ENCODE measurements at regions not wholly inside any gene's neighbourhood (a gene's known extent, or its start where the extent isn't known, plus 50 kb on each side); places are given as distances from the start of the nearest gene placed in this dataset.

DNA sequence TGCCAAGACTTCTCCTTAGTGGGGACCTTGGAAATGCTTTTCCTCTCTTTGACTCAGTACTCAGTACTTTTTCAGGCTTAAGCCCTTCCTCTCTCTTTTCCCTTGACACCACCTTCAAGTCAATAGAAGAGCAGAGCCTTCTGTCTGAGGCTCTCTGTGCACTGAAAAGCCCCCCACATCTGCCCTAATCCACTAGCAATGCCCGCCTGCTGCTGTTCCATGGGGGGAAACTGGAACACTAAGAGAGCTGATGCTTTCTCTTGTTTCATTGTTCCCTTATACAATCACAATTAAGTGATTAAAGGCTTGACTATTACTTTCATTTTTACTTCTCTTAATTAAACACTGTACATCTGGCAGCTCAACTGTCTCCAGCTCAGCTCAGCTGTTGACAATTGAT is 254.5 kb downstream of the SLITRK6 start:
- Histone ChIP-seq H3K9me3 (ENCODE audit: control insufficient read depth in 2 of 2, insufficient read depth in 1 of 2, low read length in 1 of 2) (peaks cover 0 to 4% of the 10 kb centered on the region in 2 donors), H3K4me3 (ENCODE audit: low read length in 2 of 2) (no peak overlapping the region), H3K4me1 (ENCODE audit: control insufficient read depth in 2 of 2, insufficient read depth in 2 of 2, low read length in 2 of 2) (peaks cover 2 to 3% of the 10 kb centered on the region in 2 donors), H3K27me3 (ENCODE audit: control insufficient read depth in 2 of 2, insufficient read depth in 1 of 2, low read length in 1 of 2) (no peaks in the 10 kb centered on the region), H3K27ac (ENCODE audit: low read depth in 1 of 2, low read length in 1 of 2) (no peak overlapping the region), H3K36me3 (ENCODE audit: control insufficient read depth in 2 of 2, insufficient read depth in 2 of 2, low read length in 1 of 2) (no peaks in the 10 kb centered on the region)
- no peak for DNase-seq (ENCODE audit: low read depth in 6 of 9, low spot score in 9 of 9)
- WGBS = 97% methylated on average over 1 of the region's 1 CpG

DNA sequence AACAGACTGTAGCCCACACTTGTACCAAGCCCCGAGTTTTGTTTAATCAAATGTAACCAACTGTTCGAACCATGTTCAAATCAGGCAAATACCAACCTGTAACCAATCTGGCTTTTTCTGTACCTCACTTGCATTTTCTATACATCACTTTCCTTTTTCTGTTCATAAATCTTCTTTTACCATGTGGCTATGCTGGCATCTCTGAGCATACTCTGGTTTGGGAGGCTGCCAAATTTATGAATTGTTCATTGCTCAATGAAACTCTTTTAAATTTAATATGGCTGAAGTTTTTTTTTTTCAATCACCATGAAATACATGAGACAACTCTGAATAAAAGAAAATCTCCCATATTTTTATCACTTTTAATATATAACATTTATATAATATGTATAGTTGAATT is 256.1 kb downstream of the SLITRK6 start:
- H3K4me1 ChIP-seq (ENCODE audit: control insufficient read depth in 2 of 2, insufficient read depth in 2 of 2, low read length in 2 of 2) = peaks cover 2 to 3% of the 10 kb centered on the region in 2 donors
- no peak overlapping the region for H3K27ac ChIP-seq (ENCODE audit: low read depth in 1 of 2, low read length in 1 of 2)
- no peaks in the 10 kb centered on the region for H3K27me3 ChIP-seq (ENCODE audit: control insufficient read depth in 2 of 2, insufficient read depth in 1 of 2, low read length in 1 of 2)
- no peak overlapping the region for H3K4me3 ChIP-seq (ENCODE audit: low read length in 2 of 2)
- no peak for DNase-seq (ENCODE audit: low read depth in 6 of 9, low spot score in 9 of 9)
- peaks cover 0 to 2% of the 10 kb centered on the region in 2 donors for H3K9me3 ChIP-seq (ENCODE audit: control insufficient read depth in 2 of 2, insufficient read depth in 1 of 2, low read length in 1 of 2)
- 21% methylated on average over 2 of the region's 2 CpGs for WGBS
- H3K36me3 ChIP-seq (ENCODE audit: control insufficient read depth in 2 of 2, insufficient read depth in 2 of 2, low read length in 1 of 2) = no peaks in the 10 kb centered on the region

DNA sequence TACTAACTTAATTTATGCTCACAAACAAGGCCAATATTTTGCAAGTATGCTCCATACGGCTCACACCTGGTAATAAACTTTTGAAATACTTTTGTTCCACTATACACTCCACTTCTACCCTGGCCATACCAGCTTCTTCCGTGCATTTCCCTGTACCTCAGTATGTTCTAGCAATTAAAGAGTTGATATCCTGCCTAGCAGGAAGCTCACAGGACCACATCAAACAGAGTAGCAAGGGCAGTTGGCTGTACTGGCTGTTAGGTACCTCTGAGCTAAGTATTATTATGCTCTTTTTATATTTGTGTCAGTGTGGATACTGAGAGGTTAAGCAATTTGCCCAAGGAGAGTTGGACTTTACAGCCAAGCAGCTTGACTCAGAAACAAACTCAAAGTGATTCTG is 257.7 kb downstream of the SLITRK6 start:
- 10% methylated on average over 2 of the region's 2 CpGs for WGBS
- H3K4me3 ChIP-seq (ENCODE audit: low read length in 2 of 2) = no peak overlapping the region
- DNase-seq (ENCODE audit: low read depth in 6 of 9, low spot score in 9 of 9) = peak in 6 of 9 donors; percentile 2 to 56 (median 8)

DNA sequence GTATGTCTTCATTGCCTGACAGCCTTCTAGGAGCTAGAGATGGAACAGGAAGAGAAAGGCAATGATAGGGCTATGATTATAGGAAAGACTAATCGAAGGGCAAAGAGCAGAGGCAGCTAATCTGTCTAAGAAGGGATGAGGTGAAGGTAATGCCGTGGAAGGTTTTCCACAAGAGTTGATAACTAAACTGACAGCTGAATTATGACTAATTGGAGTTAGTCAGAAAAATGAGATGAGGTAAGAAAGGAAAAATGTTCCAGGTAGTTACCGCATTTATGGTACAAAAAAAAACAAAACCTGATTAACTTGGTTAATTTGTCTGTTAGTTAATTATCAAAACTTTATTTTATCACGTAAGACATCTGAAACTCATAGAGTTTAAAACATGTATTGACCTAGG is 260.3 kb downstream of the SLITRK6 start:
- Histone ChIP-seq H3K4me3 (ENCODE audit: low read length in 2 of 2) (no peak overlapping the region), H3K27me3 (ENCODE audit: control insufficient read depth in 2 of 2, insufficient read depth in 1 of 2, low read length in 1 of 2) (no peaks in the 10 kb centered on the region), H3K9me3 (ENCODE audit: control insufficient read depth in 2 of 2, insufficient read depth in 1 of 2, low read length in 1 of 2) (no peaks in the 10 kb centered on the region), H3K4me1 (ENCODE audit: control insufficient read depth in 2 of 2, insufficient read depth in 2 of 2, low read length in 2 of 2) (peaks cover 2 to 3% of the 10 kb centered on the region in 2 donors), H3K27ac (ENCODE audit: low read depth in 1 of 2, low read length in 1 of 2) (no peak overlapping the region), H3K36me3 (ENCODE audit: control insufficient read depth in 2 of 2, insufficient read depth in 2 of 2, low read length in 1 of 2) (no peaks in the 10 kb centered on the region)
- no peak for DNase-seq (ENCODE audit: low read depth in 6 of 9, low spot score in 9 of 9)
- 96% methylated on average over 4 of the region's 4 CpGs for WGBS

More for the DNA sequence above, 257.7 kb downstream of the SLITRK6 start:
- Histone ChIP-seq H3K9me3 (ENCODE audit: control insufficient read depth in 2 of 2, insufficient read depth in 1 of 2, low read length in 1 of 2) (no peaks in the 10 kb centered on the region), H3K27me3 (ENCODE audit: control insufficient read depth in 2 of 2, insufficient read depth in 1 of 2, low read length in 1 of 2) (no peaks in the 10 kb centered on the region), H3K27ac (ENCODE audit: low read depth in 1 of 2, low read length in 1 of 2) (peak overlapping the region in 1 of 2 donors; percentile 14), H3K4me1 (ENCODE audit: control insufficient read depth in 2 of 2, insufficient read depth in 2 of 2, low read length in 2 of 2) (peaks cover 2 to 3% of the 10 kb centered on the region in 2 donors), H3K36me3 (ENCODE audit: control insufficient read depth in 2 of 2, insufficient read depth in 2 of 2, low read length in 1 of 2) (no peaks in the 10 kb centered on the region)

DNA sequence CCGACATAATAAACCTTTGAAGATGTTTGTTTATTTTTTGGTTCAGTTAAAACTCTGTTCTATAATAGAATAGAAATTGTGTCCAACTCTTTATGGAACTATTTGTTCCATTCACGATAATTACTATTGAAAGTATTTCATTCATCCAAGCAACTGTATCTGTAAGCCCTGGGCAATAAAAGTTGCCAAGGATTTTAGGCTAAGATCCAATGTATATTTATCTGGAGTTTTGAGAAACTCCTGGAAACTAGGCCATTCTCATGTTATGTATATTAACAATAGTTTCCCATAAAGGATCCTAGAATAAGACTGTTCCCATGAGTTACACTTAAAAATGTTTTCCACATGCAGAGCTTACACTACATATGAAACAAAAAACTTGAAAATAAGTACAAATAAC is 261.6 kb downstream of the SLITRK6 start:
- Histone ChIP-seq H3K4me3 (ENCODE audit: low read length in 2 of 2) (no peak overlapping the region), H3K27ac (ENCODE audit: low read depth in 1 of 2, low read length in 1 of 2) (no peak overlapping the region), H3K9me3 (ENCODE audit: control insufficient read depth in 2 of 2, insufficient read depth in 1 of 2, low read length in 1 of 2) (no peaks in the 10 kb centered on the region), H3K27me3 (ENCODE audit: control insufficient read depth in 2 of 2, insufficient read depth in 1 of 2, low read length in 1 of 2) (no peaks in the 10 kb centered on the region), H3K36me3 (ENCODE audit: control insufficient read depth in 2 of 2, insufficient read depth in 2 of 2, low read length in 1 of 2) (no peaks in the 10 kb centered on the region), H3K4me1 (ENCODE audit: control insufficient read depth in 2 of 2, insufficient read depth in 2 of 2, low read length in 2 of 2) (peaks cover 2 to 3% of the 10 kb centered on the region in 2 donors)
- no peak for DNase-seq (ENCODE audit: low read depth in 6 of 9, low spot score in 9 of 9)
- 99% methylated on average over 2 of the region's 2 CpGs for WGBS

DNA sequence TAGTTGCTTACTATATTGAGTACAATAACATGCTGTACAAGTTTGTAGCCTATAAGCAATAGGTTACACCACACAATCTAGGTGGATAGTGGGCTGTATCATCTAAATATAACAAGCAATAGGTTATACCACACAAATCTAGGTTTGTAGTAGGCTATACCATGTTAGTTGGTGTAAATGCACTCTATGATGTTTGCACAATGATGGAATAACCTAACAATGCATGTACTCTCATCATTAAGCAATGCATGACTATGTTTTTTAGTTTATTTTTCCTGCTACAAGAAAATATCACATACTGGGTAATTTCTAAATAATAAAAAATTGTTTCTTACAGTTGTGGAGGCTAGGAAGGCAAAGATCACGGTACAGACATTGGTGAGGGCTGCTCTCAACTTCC is 262.5 kb downstream of the SLITRK6 start:
- H3K27me3 ChIP-seq (ENCODE audit: control insufficient read depth in 2 of 2, insufficient read depth in 1 of 2, low read length in 1 of 2) = no peaks in the 10 kb centered on the region
- H3K27ac ChIP-seq (ENCODE audit: low read depth in 1 of 2, low read length in 1 of 2) = no peak overlapping the region
- WGBS = 95% methylated on average over 1 of the region's 1 CpG
- no peaks in the 10 kb centered on the region for H3K36me3 ChIP-seq (ENCODE audit: control insufficient read depth in 2 of 2, insufficient read depth in 2 of 2, low read length in 1 of 2)
- DNase-seq (ENCODE audit: low read depth in 6 of 9, low spot score in 9 of 9) = no peak
- H3K9me3 ChIP-seq (ENCODE audit: control insufficient read depth in 2 of 2, insufficient read depth in 1 of 2, low read length in 1 of 2) = no peaks in the 10 kb centered on the region
- peaks cover 2 to 3% of the 10 kb centered on the region in 2 donors for H3K4me1 ChIP-seq (ENCODE audit: control insufficient read depth in 2 of 2, insufficient read depth in 2 of 2, low read length in 2 of 2)
- H3K4me3 ChIP-seq (ENCODE audit: low read length in 2 of 2) = no peak overlapping the region

DNA sequence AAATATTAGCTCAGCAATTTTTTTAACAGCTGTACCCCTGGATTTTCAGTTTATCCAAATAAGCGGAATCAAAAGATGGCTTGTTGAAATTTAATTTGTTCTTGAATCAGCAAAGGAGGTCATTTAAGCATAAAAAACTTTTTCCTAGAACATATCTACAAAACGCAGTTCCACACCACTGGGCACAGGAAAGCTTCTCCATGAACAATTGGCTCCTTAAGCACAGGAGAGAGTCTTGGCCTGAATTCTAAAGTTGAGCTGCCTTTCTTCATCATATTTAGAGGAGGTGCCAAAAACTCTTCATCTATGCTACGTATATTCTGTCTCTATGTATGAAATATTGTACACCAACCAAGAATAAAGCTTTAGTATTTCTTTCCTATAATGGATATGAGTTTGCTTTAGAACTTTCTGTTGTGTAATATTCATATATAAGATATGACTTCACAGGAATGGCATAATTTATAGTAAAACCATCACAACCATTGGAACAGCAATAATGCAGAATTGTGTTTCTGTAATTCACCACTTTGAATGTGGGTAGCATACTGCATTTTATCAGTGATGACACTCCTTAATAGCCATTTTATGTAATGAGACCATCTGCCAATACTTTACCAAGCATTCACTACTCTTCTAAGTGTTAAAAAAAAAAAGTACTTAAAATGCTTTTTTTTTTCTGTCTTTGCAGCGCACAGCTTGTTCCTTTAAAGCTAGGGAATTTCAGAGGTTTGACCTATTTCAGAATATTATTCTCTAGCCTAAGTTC is 263.7 kb downstream of the SLITRK6 start:
- Histone ChIP-seq H3K27me3 (ENCODE audit: control insufficient read depth in 2 of 2, insufficient read depth in 1 of 2, low read length in 1 of 2) (no peaks in the 10 kb centered on the region), H3K4me1 (ENCODE audit: control insufficient read depth in 2 of 2, insufficient read depth in 2 of 2, low read length in 2 of 2) (no peaks in the 10 kb centered on the region), H3K4me3 (ENCODE audit: low read length in 2 of 2) (no peak overlapping the region), H3K9me3 (ENCODE audit: control insufficient read depth in 2 of 2, insufficient read depth in 1 of 2, low read length in 1 of 2) (no peaks in the 10 kb centered on the region), H3K36me3 (ENCODE audit: control insufficient read depth in 2 of 2, insufficient read depth in 2 of 2, low read length in 1 of 2) (no peaks in the 10 kb centered on the region), H3K27ac (ENCODE audit: low read depth in 1 of 2, low read length in 1 of 2) (no peak overlapping the region)
- 94% methylated on average over 4 of the region's 4 CpGs for WGBS
- no peak for DNase-seq (ENCODE audit: low read depth in 6 of 9, low spot score in 9 of 9)

DNA sequence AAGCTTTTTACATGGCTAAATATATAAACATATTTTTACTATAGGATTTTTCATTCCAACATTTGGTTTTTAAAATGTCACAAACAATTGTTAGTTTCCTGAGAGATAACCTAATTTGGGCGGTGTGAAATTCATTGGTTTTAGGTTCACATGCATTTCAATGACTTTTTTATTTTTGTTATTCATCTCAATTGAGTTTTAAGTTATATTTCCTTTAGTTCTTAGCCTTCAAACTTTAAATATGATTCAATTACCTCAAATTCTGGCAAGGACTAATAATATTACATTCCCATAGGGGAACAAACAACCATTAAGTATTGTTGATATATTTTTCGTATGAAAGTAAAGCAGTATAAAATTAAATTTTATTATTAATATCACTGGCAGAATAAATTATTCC is 265.3 kb downstream of the SLITRK6 start:
- H3K27ac ChIP-seq (ENCODE audit: low read depth in 1 of 2, low read length in 1 of 2) = no peak overlapping the region
- no peak overlapping the region for H3K4me3 ChIP-seq (ENCODE audit: low read length in 2 of 2)
- 97% methylated on average over 2 of the region's 2 CpGs for WGBS
- no peaks in the 10 kb centered on the region for H3K27me3 ChIP-seq (ENCODE audit: control insufficient read depth in 2 of 2, insufficient read depth in 1 of 2, low read length in 1 of 2)
- no peaks in the 10 kb centered on the region for H3K4me1 ChIP-seq (ENCODE audit: control insufficient read depth in 2 of 2, insufficient read depth in 2 of 2, low read length in 2 of 2)
- no peak for DNase-seq (ENCODE audit: low read depth in 6 of 9, low spot score in 9 of 9)
- no peaks in the 10 kb centered on the region for H3K9me3 ChIP-seq (ENCODE audit: control insufficient read depth in 2 of 2, insufficient read depth in 1 of 2, low read length in 1 of 2)
- no peaks in the 10 kb centered on the region for H3K36me3 ChIP-seq (ENCODE audit: control insufficient read depth in 2 of 2, insufficient read depth in 2 of 2, low read length in 1 of 2)

DNA sequence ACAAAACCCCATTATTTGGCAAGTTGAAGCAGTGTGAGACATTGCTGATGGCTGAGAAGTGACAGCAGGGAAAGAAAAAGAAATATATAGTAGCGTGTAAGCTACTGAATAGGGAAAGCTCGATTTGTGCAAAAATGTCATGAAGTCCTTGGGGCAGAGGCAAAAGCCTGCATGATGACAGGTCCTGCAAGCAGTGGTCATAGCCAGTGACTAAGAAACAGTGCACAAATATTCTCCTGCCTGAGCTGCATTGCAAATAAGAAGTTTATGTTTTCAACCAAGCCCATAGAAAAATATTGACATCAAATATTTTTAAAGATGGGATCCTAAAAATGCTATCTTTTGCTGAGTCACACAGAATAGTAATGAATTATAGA is 270.0 kb downstream of the SLITRK6 start:
- H3K36me3 ChIP-seq (ENCODE audit: control insufficient read depth in 2 of 2, insufficient read depth in 2 of 2, low read length in 1 of 2) = no peaks in the 10 kb centered on the region
- no peak overlapping the region for H3K4me3 ChIP-seq (ENCODE audit: low read length in 2 of 2)
- H3K4me1 ChIP-seq (ENCODE audit: control insufficient read depth in 2 of 2, insufficient read depth in 2 of 2, low read length in 2 of 2) = no peaks in the 10 kb centered on the region
- DNase-seq (ENCODE audit: low read depth in 6 of 9, low spot score in 9 of 9) = no peak
- H3K9me3 ChIP-seq (ENCODE audit: control insufficient read depth in 2 of 2, insufficient read depth in 1 of 2, low read length in 1 of 2) = no peaks in the 10 kb centered on the region
- no peaks in the 10 kb centered on the region for H3K27me3 ChIP-seq (ENCODE audit: control insufficient read depth in 2 of 2, insufficient read depth in 1 of 2, low read length in 1 of 2)
- 92% methylated on average over 2 of the region's 2 CpGs for WGBS
- H3K27ac ChIP-seq (ENCODE audit: low read depth in 1 of 2, low read length in 1 of 2) = no peak overlapping the region
